Epithelial cell of prostate (primary cell): ENCODE measurements at regions not wholly inside any gene's neighbourhood (a gene's known extent, or its start where the extent isn't known, plus 50 kb on each side); places are given as distances from the start of the nearest gene placed in this dataset.
A peak's percentile ranks its signal among the peaks of the same experiment; 100 is the strongest.
"Not testable (repeated sequence)": the region's sequence is repeated elsewhere in the genome, so short reads cannot be mapped to it uniquely, and the experiment has no call there.

ENCODE experiments used
- DNase-seq: peaks from one replicate; pipeline ENCODE4 v3.0.0-alpha.2; 2011; ENCODE audit warnings: low read depth, low spot score
- H3K27ac ChIP-seq: fragments of 450-650 bp; 2 replicates; pipeline ENCODE4 v1.5.1; 2017; ENCODE audit warnings: mild to moderate bottlenecking

DNA sequence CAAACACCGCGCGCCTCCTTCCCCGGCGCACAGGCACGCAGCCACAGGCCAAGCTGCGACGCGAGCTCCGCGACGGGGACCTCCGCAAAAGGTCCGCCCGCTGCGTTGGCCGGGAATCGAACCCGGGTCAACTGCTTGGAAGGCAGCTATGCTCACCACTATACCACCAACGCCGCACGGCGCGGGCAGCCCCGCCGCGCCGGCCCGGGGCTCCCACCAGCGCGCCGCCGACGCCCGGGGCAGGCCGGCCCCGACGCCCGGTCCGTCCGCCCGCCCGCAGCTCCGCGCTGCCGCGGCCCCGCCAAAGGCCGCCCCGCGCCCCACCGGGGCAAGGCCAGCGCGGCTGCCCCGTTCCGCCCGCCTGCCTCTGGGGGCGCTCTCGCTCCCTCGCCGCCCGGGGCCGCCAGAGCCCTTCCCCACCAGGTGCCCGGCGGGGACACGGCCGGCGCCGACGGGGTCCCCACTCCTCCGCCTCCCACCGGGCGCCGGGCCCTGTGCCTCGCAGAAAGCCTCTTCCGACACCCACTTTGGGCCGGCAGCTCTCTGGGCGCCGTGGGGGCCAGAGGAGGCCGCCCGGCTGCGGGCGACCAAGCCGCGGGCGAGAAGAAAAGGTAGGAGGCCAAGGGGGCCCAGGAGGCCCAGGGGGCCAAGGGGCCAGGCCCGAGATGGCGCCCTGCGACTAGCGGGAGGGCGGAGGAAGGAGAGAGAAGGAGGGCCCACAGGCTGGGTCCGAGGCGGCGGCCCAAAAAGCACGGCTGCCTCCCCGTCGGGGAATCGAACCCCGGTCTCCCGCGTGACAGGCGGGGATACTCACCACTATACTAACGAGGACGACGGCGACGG is 50.2 kb upstream of the FCGR2A start:
- DNase-seq, H3K27ac ChIP-seq: not testable (repeated sequence)

DNA sequence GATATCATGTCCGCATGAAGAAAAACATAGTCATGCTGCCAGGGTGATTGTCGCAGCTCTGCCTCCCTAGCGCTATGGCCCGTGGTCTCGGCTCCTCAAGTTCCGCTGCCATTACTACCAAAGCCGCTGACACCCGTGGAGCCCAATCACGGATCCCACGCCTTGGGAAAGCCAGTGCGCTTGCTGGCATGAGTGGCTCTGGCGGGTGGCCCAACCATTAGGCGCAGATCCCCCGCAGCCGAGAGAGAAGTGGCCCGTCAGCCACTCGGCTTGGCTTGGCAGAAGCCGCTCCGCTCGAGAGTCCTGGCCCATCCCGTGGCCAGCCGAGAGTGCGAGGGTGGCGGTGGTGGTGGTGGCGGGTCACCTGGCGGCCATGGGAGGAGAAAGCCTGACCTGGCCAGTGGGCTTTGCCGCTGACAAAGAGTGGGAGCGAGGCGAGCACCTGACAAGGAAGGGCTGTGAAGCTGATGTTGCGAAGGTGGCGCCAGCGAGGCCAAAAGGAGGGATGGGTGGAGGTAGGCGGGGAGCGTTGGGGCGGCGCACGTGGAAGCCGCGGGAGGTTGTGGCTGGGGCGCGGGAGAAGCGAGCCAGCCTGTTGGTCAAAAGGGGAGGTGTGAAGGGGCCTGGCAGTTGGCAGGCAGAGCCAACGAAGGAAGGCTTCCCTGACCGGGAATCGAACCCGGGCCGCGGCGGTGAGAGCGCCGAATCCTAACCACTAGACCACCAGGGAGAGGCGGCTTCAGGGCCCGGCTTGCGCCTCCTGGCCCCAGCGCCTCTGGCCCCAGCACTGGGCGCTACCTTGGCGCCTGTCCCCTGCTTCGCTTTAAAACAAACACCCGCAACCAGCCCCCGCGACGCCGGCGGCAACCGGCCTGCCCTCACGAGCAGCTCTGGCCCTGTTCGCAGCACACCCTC is 51.0 kb upstream of the FCGR2A start:
- not testable (repeated sequence) for H3K27ac ChIP-seq, DNase-seq

DNA sequence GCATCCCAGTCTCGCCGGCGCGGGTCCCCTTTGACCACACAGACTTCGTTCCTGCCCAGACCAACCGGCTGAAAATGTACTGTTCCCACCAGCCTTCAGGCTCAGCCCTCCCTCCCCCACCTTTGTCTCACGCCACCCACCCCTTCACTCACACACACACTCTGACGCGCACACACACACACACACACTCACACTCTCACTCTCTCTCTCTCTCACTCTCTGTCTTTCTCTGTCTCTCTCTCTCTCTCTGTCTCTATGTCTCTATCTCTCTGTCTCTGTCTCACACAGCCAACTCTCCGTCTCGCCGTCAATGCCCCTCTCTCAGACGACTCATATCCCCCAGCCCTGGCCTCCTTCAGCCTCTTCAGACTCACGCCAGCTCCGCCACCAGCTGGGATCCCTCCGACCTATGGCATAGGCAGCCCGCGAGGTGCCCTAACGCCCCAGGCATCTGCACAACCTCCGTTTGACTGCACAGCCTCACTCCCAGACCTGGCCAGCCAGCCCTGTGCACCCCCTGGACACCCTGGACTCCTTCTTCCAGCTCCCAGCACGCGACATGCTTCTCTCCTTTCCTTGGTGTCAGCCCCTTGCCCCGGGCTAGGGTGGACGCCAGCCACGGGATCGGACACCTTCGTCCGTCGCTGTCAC is 53.4 kb upstream of the FCGR2A start:
- DNase-seq, H3K27ac ChIP-seq: not testable (repeated sequence)

DNA sequence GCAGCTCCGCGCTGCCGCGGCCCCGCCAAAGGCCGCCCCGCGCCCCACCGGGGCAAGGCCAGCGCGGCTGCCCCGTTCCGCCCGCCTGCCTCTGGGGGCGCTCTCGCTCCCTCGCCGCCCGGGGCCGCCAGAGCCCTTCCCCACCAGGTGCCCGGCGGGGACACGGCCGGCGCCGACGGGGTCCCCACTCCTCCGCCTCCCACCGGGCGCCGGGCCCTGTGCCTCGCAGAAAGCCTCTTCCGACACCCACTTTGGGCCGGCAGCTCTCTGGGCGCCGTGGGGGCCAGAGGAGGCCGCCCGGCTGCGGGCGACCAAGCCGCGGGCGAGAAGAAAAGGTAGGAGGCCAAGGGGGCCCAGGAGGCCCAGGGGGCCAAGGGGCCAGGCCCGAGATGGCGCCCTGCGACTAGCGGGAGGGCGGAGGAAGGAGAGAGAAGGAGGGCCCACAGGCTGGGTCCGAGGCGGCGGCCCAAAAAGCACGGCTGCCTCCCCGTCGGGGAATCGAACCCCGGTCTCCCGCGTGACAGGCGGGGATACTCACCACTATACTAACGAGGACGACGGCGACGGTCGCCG is 57.4 kb upstream of the FCGR2A start:
- not testable (repeated sequence) for H3K27ac ChIP-seq, DNase-seq

DNA sequence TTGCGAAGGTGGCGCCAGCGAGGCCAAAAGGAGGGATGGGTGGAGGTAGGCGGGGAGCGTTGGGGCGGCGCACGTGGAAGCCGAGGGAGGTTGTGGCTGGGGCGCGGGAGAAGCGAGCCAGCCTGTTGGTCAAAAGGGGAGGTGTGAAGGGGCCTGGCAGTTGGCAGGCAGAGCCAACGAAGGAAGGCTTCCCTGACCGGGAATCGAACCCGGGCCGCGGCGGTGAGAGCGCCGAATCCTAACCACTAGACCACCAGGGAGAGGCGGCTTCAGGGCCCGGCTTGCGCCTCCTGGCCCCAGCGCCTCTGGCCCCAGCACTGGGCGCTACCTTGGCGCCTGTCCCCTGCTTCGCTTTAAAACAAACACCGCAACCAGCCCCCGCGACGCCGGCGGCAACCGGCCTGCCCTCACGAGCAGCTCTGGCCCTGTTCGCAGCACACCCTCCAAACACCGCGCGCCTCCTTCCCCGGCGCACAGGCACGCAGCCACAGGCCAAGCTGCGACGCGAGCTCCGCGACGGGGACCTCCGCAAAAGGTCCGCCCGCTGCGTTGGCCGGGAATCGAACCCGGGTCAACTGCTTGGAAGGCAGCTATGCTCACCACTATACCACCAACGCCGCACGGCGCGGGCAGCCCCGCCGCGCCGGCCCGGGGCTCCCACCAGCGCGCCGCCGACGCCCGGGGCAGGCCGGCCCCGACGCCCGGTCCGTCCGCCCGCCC is 58.1 kb upstream of the FCGR2A start:
- H3K27ac ChIP-seq, DNase-seq: not testable (repeated sequence)

DNA sequence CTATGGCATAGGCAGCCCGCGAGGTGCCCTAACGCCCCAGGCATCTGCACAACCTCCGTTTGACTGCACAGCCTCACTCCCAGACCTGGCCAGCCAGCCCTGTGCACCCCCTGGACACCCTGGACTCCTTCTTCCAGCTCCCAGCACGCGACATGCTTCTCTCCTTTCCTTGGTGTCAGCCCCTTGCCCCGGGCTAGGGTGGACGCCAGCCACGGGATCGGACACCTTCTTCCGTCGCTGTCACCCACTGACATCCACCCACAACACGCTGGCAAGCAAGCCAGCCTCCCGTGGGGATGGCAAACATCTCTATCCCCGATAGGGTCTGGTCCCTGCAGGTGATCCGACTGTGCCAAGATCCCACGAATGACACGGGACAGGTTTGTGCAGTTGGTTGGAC is 60.5 kb upstream of the FCGR2A start:
- H3K27ac ChIP-seq, DNase-seq: not testable (repeated sequence)

DNA sequence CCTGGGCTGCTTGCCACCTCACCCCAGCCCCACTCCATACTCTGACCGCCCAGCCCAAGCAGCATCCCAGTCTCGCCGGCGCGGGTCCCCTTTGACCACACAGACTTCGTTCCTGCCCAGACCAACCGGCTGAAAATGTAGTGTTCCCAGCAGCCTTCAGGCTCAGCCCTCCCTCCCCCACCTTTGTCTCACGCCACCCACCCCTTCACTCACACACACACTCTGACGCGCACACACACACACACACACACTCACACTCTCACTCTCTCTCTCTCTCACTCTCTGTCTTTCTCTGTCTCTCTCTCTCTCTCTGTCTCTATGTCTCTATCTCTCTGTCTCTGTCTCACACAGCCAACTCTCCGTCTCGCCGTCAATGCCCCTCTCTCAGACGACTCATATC is 61.0 kb upstream of the FCGR2A start:
- DNase-seq, H3K27ac ChIP-seq: not testable (repeated sequence)

DNA sequence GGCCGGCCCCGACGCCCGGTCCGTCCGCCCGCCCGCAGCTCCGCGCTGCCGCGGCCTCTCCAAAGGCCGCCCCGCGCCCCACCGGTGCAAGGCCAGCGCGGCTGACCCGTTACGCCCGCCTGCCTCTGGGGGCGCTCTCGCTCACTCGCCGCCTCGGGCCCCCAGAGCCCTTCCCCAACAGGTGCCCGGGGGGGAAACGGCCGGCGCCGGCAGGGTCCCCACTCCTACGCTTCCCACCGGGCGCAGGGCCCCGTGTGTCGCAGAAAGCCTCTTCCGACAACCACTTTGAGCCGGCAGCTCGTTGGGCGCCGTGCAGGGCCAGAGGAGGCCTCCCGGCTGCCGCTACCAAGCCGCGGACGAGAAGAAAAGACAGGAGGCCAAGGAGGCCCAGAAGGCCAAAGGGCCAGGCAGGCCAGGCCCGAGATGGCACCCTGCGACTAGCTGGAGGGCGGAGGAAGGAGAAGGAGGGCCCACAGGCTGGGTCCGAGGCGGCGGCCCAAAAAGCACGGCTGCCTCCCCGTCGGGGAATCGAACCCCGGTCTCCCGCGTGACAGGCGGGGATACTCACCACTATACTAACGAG is 64.9 kb upstream of the FCGR2A start:
- DNase-seq, result no peak
- peak overlapping the region; percentile 37 for H3K27ac ChIP-seq

DNA sequence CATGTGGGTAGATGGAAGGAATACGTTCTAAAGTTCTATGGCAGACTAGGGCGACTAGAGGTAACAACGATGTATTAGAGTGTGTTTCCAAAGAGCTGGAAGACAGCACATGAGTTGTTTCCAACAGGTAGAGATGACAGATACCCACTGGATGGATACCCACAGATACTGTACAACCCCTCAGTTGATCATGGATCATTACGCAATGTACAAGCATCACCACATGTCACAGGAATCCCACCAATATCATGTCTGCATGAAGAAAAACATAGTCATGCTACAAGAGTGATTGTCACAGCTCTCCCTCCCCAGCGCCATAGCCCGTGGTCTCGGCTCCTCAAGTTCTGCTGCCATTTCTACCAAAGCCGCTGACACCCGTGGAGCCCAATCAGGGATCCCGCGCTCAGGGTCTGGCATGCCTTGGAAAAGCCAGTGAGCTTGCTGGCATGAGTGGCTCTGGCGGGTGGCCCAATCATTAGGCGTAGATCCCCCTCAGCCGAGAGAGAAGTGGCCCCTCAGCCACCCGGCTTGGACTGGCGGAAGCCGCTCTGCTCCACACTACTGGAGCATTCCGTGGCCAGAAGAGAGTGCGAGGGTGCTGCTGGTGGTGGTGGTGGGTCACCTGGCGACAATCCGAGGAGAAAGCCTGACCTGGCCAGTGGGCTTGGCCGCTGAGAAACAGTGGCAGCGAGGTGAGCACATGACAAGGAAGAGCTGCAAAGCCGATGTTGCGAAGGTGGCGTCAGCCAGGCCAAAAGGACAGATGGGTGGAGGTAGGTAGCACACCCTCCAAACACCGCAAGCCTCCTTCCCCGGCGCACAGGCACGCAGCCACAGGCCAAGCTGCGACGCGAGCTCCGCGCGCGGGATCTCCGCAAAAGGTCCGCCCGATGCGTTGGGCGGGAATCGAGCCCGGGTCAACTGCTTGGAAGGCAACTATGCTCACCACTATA is 65.7 kb upstream of the FCGR2A start:
- DNase-seq, result no peak

DNA sequence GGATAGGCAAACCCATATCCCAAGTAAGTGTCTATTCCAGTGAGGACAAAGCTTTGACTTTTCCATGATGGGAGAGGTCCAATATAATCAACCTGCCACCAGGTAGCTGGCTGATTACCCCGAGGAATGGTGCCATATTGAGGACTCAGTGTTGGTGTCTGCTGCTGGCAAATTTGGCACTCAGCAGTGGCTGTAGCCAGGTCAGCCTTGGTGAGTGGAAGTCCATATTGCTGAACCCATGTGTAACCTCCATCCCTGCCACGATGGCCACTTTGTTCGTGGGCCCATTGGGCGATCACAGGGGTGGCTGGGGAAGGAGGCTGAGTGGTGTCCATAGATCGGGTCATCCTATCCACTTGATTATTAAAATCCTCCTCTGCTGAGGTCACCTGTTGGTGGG is 65.5 kb upstream of the CFAP126 start:
- DNase-seq, H3K27ac ChIP-seq: not testable (repeated sequence)

More for the DNA sequence above, 65.7 kb upstream of the FCGR2A start:
- no peak overlapping the region for H3K27ac ChIP-seq

DNA sequence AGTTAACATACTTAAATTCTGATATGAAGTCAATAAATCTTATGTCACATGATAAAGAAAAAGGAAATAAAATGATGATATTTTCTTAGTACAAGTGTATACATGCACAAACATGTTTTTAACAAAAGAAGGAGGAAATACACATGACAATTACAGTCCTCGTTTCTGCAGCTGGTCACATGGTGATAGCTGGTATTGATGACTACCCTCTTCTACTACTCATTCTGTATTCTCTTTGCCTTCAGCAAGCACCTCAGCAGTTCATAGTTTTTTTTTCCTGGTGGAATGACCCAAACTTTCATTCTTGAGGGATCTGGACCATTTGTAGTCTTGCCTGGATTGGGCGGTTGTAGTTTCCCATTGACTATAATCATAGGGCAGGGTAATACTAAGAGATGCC is 64.4 kb upstream of the CFAP126 start:
- DNase-seq, result peak; percentile 40
- H3K27ac ChIP-seq, result peak overlapping the region; percentile 15

DNA sequence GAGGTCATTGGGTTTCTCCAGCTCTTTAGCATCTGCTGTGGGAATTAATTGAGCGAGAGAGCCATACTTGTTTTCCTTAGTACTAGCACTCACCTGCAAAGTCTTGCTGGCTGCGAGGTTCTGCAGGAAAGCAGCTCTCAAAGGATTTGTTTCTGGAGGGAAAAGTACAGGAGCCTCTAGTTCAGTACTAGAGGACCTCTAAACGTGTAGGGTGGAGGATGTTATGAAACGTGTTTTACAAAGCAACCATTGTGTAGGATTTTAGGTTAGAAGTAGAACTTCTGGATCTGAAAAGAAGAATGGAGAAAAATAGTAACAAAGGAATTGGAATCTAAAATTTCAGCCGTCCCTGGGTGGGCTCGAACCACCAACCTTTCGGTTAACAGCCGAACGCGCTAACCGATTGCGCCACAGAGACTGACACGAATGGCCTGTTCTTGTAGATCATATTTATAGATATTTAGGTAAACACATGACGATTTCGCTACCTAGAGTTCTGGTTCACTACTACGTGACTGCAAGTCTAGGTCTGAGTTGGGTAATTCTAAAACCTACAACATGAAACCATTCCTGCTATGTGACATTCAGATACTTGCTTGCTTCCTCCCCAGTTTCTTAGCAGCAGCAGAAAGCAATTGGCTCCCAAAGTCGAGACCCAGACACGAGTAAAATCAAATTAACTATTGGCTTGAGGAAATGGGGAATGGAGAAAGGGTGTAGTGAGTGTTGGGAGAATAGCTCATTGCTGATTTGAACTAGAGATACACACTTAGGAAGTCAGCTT is 60.2 kb upstream of the CFAP126 start:
- no peak overlapping the region for H3K27ac ChIP-seq
- DNase-seq, result no peak

DNA sequence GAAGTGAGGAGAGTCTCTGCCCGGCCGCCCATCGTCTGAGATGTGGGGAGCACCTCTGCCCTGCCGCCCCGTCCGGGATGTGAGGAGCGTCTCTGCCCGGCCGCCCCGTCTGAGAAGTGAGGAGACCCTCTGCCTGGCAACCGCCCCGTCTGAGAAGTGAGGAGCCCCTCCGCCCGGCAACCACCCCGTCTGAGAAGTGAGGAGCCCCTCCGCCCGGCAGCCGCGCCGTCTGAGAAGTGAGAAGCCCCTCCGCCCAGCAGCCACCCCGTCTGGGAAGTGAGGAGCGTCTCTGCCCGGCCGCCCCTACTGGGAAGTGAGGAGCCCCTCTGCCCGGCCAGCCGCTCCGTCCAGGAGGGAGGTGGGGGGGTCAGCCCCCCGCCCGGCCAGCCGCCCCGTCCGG is 55.2 kb upstream of the CFAP126 start:
- not testable (repeated sequence) for DNase-seq, H3K27ac ChIP-seq

DNA sequence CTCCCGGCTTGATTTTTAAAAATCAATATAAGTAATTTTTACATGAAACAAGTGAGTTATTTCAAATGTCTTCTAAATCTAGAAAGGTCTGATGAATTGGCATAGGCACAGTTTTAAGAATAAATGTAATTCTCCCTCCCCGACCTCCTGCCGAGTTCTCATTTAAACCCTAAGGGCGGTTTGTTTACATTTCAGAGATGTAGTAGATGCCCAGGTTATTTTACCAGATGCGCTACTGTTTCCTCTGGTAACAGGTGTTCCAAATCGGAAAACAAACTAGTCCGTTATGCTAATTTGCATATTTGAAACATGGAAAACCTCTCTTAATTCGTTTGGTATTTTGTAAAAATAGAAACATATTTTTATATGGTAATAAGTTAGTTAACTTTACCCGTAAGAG is 53.8 kb upstream of the CFAP126 start:
- DNase-seq, result no peak

DNA sequence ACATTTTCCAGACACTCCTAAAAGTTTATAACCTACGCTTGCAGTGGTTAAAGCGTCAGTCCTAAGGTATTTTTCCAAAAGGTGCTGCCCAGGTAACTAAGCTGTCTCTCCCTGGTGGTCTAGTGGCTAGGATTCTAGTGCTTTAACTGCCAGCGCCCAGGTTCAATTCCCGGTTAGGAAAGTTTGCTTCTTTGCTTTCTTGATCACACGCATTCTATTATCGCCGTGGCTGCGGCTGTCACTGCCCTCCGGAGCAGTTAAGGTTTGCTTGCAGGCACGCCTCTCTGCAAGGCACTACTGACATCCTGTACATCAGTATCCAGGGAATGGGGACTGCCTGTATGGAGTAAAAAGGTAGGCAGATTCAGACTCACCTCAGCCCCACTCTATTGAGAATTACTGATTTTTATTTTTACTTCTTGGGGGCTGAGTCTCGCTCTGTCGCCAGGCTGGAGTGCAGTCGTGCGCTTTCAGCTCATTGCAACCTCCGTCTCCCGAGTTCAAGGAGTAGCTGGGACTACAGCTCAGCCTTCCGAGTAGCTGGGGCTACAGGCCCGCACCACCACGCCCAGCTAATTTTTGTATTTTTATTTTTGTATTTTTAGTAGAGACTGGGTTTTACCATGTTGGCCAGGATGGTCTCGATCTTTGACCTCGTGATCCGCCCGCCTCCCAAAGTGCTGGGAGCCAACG is 53.2 kb upstream of the CFAP126 start:
- no peak overlapping the region for H3K27ac ChIP-seq

More for the DNA sequence above, 53.8 kb upstream of the CFAP126 start:
- no peak overlapping the region for H3K27ac ChIP-seq

DNA sequence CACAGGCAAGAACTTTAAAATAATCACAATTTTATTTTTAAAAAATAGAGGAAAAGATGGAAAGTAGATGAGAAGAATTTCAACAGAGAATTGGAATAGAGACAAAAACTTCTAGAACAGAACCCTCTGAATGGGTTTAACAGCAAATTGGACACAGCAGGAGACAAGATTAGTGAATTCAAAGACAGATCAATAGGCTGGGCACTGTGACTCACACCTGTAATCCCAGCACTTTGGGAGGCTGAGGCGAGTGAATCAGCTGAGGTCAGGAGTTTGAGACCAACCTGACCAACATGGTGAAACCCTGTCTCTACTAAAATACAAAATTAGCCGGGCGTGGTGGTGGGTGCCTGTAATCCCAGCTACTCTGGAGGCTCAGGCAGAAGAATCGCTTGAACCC is 49.9 kb upstream of the CFAP126 start:
- DNase-seq, H3K27ac ChIP-seq: not testable (repeated sequence)

More for the DNA sequence above, 53.2 kb upstream of the CFAP126 start:
- DNase-seq, result no peak
